ENCODE measurements at regions not wholly inside any gene's neighbourhood (a gene's known extent, or its start where the extent isn't known, plus 50 kb on each side); places are given as distances from the start of the nearest gene placed in this dataset.

- ChIA-PET POLR2A (no interaction called here), CTCF (no interaction called here)
Measured at GRCh38 chr2:107062173-107062572, 176.2 kb upstream of the ST6GAL2 start.

DNA sequence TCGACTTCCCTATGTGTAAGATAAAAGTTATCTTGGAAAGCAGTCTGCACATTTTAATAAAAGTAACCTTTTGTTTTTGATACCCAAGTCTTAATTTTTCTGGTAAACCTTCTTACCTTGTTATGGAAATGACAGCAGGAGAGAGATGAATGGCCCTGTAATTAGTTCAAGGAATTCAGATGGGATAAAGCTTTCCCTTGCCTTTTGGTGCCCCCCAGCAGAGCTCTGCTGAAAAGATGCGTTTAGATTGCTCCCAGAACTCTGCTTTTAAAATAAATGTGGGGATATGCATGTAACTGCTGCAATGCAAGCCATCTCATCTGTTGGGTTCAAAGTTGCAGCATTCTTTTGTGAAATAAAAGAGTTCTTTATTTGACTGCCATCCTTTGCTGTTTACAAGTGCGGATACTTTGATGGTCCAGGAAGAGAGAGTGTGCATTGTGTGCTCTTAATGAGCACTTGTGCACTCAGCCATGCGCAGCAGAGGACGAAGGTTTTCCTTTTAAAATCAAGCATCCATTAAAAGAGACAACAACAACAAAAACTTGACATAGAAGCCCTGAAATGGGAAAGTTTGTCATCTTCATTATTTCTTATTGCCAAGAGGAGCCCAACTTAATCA lies 176.7 kb upstream of the ST6GAL2 start:
- H3K79me2 ChIP-seq (ENCODE audit: control insufficient read depth, insufficient read depth, low read length): no peaks in the 10 kb centered on the region
- H3K27me3 ChIP-seq (replicated peaks in 1 of 4; ENCODE audit: control extremely low read depth in 1 of 4, control insufficient read depth in 3 of 4, insufficient read depth in 4 of 4, low read length in 3 of 4): no peaks in the 10 kb centered on the region
- no peak overlapping the region for H3K9ac ChIP-seq (ENCODE audit: low read length)
- no peak overlapping the region for H3K27ac Mint-ChIP-seq
- no peak overlapping the region for H3K27ac ChIP-seq (ENCODE audit: low read length in 2 of 2)
- no peaks in the 10 kb centered on the region for H3K9me3 Mint-ChIP-seq (ENCODE audit: insufficient read depth)
- TF ChIP-seq, protein P1, sequence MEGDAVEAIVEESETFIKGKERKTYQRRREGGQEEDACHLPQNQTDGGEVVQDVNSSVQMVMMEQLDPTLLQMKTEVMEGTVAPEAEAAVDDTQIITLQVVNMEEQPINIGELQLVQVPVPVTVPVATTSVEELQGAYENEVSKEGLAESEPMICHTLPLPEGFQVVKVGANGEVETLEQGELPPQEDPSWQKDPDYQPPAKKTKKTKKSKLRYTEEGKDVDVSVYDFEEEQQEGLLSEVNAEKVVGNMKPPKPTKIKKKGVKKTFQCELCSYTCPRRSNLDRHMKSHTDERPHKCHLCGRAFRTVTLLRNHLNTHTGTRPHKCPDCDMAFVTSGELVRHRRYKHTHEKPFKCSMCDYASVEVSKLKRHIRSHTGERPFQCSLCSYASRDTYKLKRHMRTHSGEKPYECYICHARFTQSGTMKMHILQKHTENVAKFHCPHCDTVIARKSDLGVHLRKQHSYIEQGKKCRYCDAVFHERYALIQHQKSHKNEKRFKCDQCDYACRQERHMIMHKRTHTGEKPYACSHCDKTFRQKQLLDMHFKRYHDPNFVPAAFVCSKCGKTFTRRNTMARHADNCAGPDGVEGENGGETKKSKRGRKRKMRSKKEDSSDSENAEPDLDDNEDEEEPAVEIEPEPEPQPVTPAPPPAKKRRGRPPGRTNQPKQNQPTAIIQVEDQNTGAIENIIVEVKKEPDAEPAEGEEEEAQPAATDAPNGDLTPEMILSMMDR (IDR thresholded peaks at IDR 0.05): no peak
- TF ChIP-seq EZH2 (IDR thresholded peaks at IDR 0.05; ENCODE audit: borderline replicate concordance, insufficient read depth, low read depth, low read length, poor library complexity, severe bottlenecking): no peak
- ATAC-seq (ENCODE audit: low read depth) (no peak), DNase-seq (no peak)
- no peak overlapping the region for H3K4me3 ChIP-seq (ENCODE audit: control extremely low read depth in 1 of 5, extremely low read depth in 1 of 5, insufficient read depth in 1 of 5, low read depth in 2 of 5, low read length in 4 of 5)
- no peaks in the 10 kb centered on the region for H3K4me1 ChIP-seq (ENCODE audit: control insufficient read depth in 2 of 2, insufficient read depth in 2 of 2, low read length in 2 of 2)
- no peak overlapping the region for H3K4me2 ChIP-seq (replicated peaks; ENCODE audit: low read depth, low read length, poor library complexity, severe bottlenecking)
- CTCF ChIA-PET: no interaction called here
- no peaks in the 10 kb centered on the region for H3K4me1 Mint-ChIP-seq
- WGBS (ENCODE audit: insufficient coverage): 33% methylated on average over 1 of the region's 5 CpGs
- intact Hi-C loops (cut with micrococcal nuclease): no loop called here
- no peaks in the 10 kb centered on the region for H3K36me3 ChIP-seq (replicated peaks in 1 of 2; ENCODE audit: control extremely low read depth in 1 of 2, control insufficient read depth in 1 of 2, extremely low read depth in 1 of 2, insufficient read depth in 2 of 2, low read length in 1 of 2)
- no peak overlapping the region for H3K4me3 Mint-ChIP-seq
- POLR2A ChIA-PET: no interaction called here
- H3K9me3 ChIP-seq (ENCODE audit: control extremely low read depth in 1 of 3, control insufficient read depth in 2 of 3, insufficient read depth in 1 of 3, low read length in 2 of 3): no peaks in the 10 kb centered on the region
- H2AFZ ChIP-seq (ENCODE audit: insufficient read depth, low read depth, low read length, poor library complexity, severe bottlenecking): no peak overlapping the region
- no peaks in the 10 kb centered on the region for H4K20me1 ChIP-seq (ENCODE audit: control insufficient read depth, insufficient read depth, low read length, poor library complexity, severe bottlenecking)
- no peaks in the 10 kb centered on the region for H3K27me3 Mint-ChIP-seq

More at GRCh38 chr2:107062173-107062572, 176.2 kb upstream of the ST6GAL2 start:
- H3K27ac ChIP-seq (ENCODE audit: low read length in 2 of 2): no peak overlapping the region
- no peak overlapping the region for H3K27ac Mint-ChIP-seq
- intact Hi-C loops (cut with micrococcal nuclease): no loop called here
- H3K79me2 ChIP-seq (ENCODE audit: control insufficient read depth, insufficient read depth, low read length): no peaks in the 10 kb centered on the region
- no peak overlapping the region for H3K4me3 Mint-ChIP-seq
- H3K9ac ChIP-seq (ENCODE audit: low read length): no peak overlapping the region
- H3K27me3 Mint-ChIP-seq: no peaks in the 10 kb centered on the region
- DNase-seq: no peak
- no peaks in the 10 kb centered on the region for H4K20me1 ChIP-seq (ENCODE audit: control insufficient read depth, insufficient read depth, low read length, poor library complexity, severe bottlenecking)
- no peaks in the 10 kb centered on the region for H3K4me1 Mint-ChIP-seq
- no peak overlapping the region for H2AFZ ChIP-seq (ENCODE audit: insufficient read depth, low read depth, low read length, poor library complexity, severe bottlenecking)
- no peaks in the 10 kb centered on the region for H3K9me3 ChIP-seq (ENCODE audit: control extremely low read depth in 1 of 3, control insufficient read depth in 2 of 3, insufficient read depth in 1 of 3, low read length in 2 of 3)
- no peaks in the 10 kb centered on the region for H3K36me3 ChIP-seq (replicated peaks in 1 of 2; ENCODE audit: control extremely low read depth in 1 of 2, control insufficient read depth in 1 of 2, extremely low read depth in 1 of 2, insufficient read depth in 2 of 2, low read length in 1 of 2)
- no peaks in the 10 kb centered on the region for H3K4me1 ChIP-seq (ENCODE audit: control insufficient read depth in 2 of 2, insufficient read depth in 2 of 2, low read length in 2 of 2)
- TF ChIP-seq, protein P1 (IDR thresholded peaks at IDR 0.05): no peak
- no peak for TF ChIP-seq EZH2 (IDR thresholded peaks at IDR 0.05; ENCODE audit: borderline replicate concordance, insufficient read depth, low read depth, low read length, poor library complexity, severe bottlenecking)
- H3K9me3 Mint-ChIP-seq (ENCODE audit: insufficient read depth): no peaks in the 10 kb centered on the region
- no peaks in the 10 kb centered on the region for H3K27me3 ChIP-seq (replicated peaks in 1 of 4; ENCODE audit: control extremely low read depth in 1 of 4, control insufficient read depth in 3 of 4, insufficient read depth in 4 of 4, low read length in 3 of 4)
- H3K4me2 ChIP-seq (replicated peaks; ENCODE audit: low read depth, low read length, poor library complexity, severe bottlenecking): no peak overlapping the region
- 59% methylated on average over 3 of the region's 4 CpGs for WGBS (ENCODE audit: insufficient coverage)
- ATAC-seq (ENCODE audit: low read depth): no peak
- H3K4me3 ChIP-seq (ENCODE audit: control extremely low read depth in 1 of 5, extremely low read depth in 1 of 5, insufficient read depth in 1 of 5, low read depth in 2 of 5, low read length in 4 of 5): no peak overlapping the region

Measured in B cell (primary cell).